Body of pancreas (tissue), 4 donors: ENCODE measurements at regions not wholly inside any gene's neighbourhood (a gene's known extent, or its start where the extent isn't known, plus 50 kb on each side); places are given as distances from the start of the nearest gene placed in this dataset.

Experiments used
- POLR2A ChIP-seq, 3 donors: fragments of 450-650 bp; IDR thresholded peaks; one replicate each; pipeline ENCODE4 v1.6.1; 2016; ENCODE audit warnings: antibody characterized with exemption in 3 of 3, mild to moderate bottlenecking in 2 of 3
- TF ChIP-seq, protein P1 (sequence below), 7 experiments: fragments of 450-650 bp in 4 of 7; fragments of 200-600 bp in 3 of 7; sonication (generic) in 3 of 7; IDR thresholded peaks; one replicate each; pipeline ENCODE4 v1.5.1; 2016 to 2019; ENCODE audit warnings: antibody characterized with exemption in 7 of 7

DNA sequence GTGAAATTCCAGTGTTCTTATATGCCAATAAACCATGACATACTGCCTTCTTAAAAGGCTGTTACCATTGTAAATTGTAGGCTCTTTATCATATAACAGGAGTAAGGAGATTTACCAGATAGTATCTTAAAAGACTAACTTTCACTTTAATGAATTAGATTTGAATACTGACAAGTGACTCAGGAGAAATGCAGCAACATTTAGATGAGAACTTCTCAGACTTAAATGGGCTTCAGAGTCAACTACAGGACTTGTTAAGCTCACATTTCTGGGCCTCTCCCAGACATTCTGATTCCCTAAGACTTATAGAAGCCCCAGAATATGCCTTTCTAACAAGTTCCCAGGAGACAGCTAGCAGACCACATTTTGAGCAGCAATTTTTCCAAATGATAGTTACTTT is 466.3 kb downstream of the ARL4A start:
- TF ChIP-seq, protein P1, sequence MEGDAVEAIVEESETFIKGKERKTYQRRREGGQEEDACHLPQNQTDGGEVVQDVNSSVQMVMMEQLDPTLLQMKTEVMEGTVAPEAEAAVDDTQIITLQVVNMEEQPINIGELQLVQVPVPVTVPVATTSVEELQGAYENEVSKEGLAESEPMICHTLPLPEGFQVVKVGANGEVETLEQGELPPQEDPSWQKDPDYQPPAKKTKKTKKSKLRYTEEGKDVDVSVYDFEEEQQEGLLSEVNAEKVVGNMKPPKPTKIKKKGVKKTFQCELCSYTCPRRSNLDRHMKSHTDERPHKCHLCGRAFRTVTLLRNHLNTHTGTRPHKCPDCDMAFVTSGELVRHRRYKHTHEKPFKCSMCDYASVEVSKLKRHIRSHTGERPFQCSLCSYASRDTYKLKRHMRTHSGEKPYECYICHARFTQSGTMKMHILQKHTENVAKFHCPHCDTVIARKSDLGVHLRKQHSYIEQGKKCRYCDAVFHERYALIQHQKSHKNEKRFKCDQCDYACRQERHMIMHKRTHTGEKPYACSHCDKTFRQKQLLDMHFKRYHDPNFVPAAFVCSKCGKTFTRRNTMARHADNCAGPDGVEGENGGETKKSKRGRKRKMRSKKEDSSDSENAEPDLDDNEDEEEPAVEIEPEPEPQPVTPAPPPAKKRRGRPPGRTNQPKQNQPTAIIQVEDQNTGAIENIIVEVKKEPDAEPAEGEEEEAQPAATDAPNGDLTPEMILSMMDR (IDR thresholded peaks at IDR 0.05), result no peak
- no peak for TF ChIP-seq POLR2A (IDR thresholded peaks at IDR 0.05)
